GM12891 (cell line): ENCODE measurements at regions not wholly inside any gene's neighbourhood (a gene's known extent, or its start where the extent isn't known, plus 50 kb on each side); places are given as distances from the start of the nearest gene placed in this dataset.

ENCODE experiments used
- PAX5 ChIP-seq: IDR thresholded peaks from 2 replicates; pipeline ENCODE4 v1.6.1; 2011; ENCODE audit warnings: low read length, moderate library complexity, mild to moderate bottlenecking; ENCODE audit not compliant: insufficient read depth, severe bottlenecking
- POLR2A ChIP-seq: IDR thresholded peaks from 2 replicates; pipeline ENCODE4 v1.6.1; 2011; ENCODE audit warnings: low read depth, low read length, control low read depth
- POLR2AphosphoS5 ChIP-seq: IDR thresholded peaks from 2 replicates; pipeline ENCODE4 v1.6.1; 2011; ENCODE audit warnings: low read depth, low read length, control low read depth
- POU2F2 ChIP-seq: IDR thresholded peaks from 2 replicates; pipeline ENCODE4 v1.6.1; 2011; ENCODE audit warnings: low read depth, mild to moderate bottlenecking, control low read depth, low read length, moderate library complexity
- SPI1 ChIP-seq: IDR thresholded peaks from 2 replicates; pipeline ENCODE4 v1.6.1; 2011; ENCODE audit warnings: low read depth, low read length, control low read depth
- TAF1 ChIP-seq: IDR thresholded peaks from 2 replicates; pipeline ENCODE4 v1.6.1; 2011; ENCODE audit warnings: low read depth, low read length, control low read depth

- no peak for TF ChIP-seq POLR2A
- TF ChIP-seq TAF1, result no peak
- no peak for TF ChIP-seq POLR2AphosphoS5
- TF ChIP-seq PAX5, result no peak
- TF ChIP-seq POU2F2, result no peak
- TF ChIP-seq SPI1, result no peak
These were observed 186.2 kb downstream of the DRD1 start for GRCh38 chr5:175257847-175258194.
